Right lung (tissue), 2 donors: ENCODE measurements at regions not wholly inside any gene's neighbourhood (a gene's known extent, or its start where the extent isn't known, plus 50 kb on each side); places are given as distances from the start of the nearest gene placed in this dataset.
"Not testable (repeated sequence)": the region's sequence is repeated elsewhere in the genome, so short reads cannot be mapped to it uniquely, and the experiment has no call there.

Experiments used
- DNase-seq, 2 donors: peaks; one replicate each; pipeline ENCODE4 v3.0.0-alpha.2; 2013

GRCh38 chrX:131356725-131357124, 67.6 kb upstream of the IGSF1 start:
- DNase-seq: no peak

GRCh38 chrX:131359611-131360010, 70.5 kb upstream of the IGSF1 start:
- peak in 1 of 2 donors; percentile 12 for DNase-seq

GRCh38 chrX:131365766-131366165, 76.7 kb upstream of the IGSF1 start:
- DNase-seq: no peak

GRCh38 chrX:131366407-131366806, 77.3 kb upstream of the IGSF1 start:
- no peak for DNase-seq

GRCh38 chrX:131388293-131388692, 99.2 kb upstream of the IGSF1 start:
- DNase-seq: no peak

GRCh38 chrX:131392666-131393065, 103.6 kb upstream of the IGSF1 start:
- no peak for DNase-seq

GRCh38 chrX:131393426-131393825, 104.3 kb upstream of the IGSF1 start:
- DNase-seq: peak in 1 of 2 donors; percentile 0

- DNase-seq: no peak
Measured at GRCh38 chrX:131394384-131394783, 105.3 kb upstream of the IGSF1 start.

- DNase-seq: no peak
Measured at GRCh38 chrX:131397891-131398290, 108.8 kb upstream of the IGSF1 start.

- no peak for DNase-seq
Measured at GRCh38 chrX:131399678-131400428, 110.7 kb upstream of the IGSF1 start.

- no peak for DNase-seq
Measured at GRCh38 chrX:131402124-131402811, 113.2 kb upstream of the IGSF1 start.

GRCh38 chrX:131405497-131405896, 116.4 kb upstream of the IGSF1 start:
- no peak for DNase-seq

GRCh38 chrX:131424895-131425294, 119.0 kb upstream of the OR13H1 start:
- DNase-seq: no peak

- DNase-seq: not testable (repeated sequence)
Measured at GRCh38 chrX:131430465-131430864, 113.4 kb upstream of the OR13H1 start.

- no peak for DNase-seq
Measured at GRCh38 chrX:131441033-131441432, 102.8 kb upstream of the OR13H1 start.

GRCh38 chrX:131445955-131446354, 97.9 kb upstream of the OR13H1 start:
- no peak for DNase-seq

GRCh38 chrX:131461855-131462254, 82.0 kb upstream of the OR13H1 start:
- not testable (repeated sequence) for DNase-seq

- not testable (repeated sequence) for DNase-seq
Measured at GRCh38 chrX:131473809-131474208, 70.1 kb upstream of the OR13H1 start.

GRCh38 chrX:131477498-131477897, 66.4 kb upstream of the OR13H1 start:
- no peak for DNase-seq
